K562 (cell line): ENCODE measurements at regions not wholly inside any gene's neighbourhood (a gene's known extent, or its start where the extent isn't known, plus 50 kb on each side); places are given as distances from the start of the nearest gene placed in this dataset.

ENCODE experiments used
- BHLHE40 ChIP-seq: IDR thresholded peaks from 2 replicates; pipeline ENCODE4 v1.6.1; 2011; ENCODE audit warnings: low read length, improper control_type of control experiment
- TF ChIP-seq, protein P1 (sequence below), 3 experiments: IDR thresholded peaks in 2 of 3; conservative IDR thresholded peaks in 1 of 3; 2 replicates each; pipeline ENCODE4 v1.5.1; 2011 to 2012; ENCODE audit warnings: low read length in 3 of 3, mild to moderate bottlenecking in 3 of 3, control low read depth in 2 of 3, improper control_type of control experiment in 1 of 3, inconsistent platforms in 1 of 3, low read depth in 1 of 3, mixed read lengths in 1 of 3, moderate library complexity in 1 of 3; ENCODE audit not compliant: insufficient read depth in 2 of 3
- TF ChIP-seq, protein P2 (sequence below): sonication (generic); formaldehyde crosslinking; IDR thresholded peaks from 2 replicates; pipeline ENCODE4 v1.8.1; 2023; ENCODE audit warnings: mild to moderate bottlenecking, missing genetic modification reagents

GRCh38 chr7:113622796-113623195, 296.0 kb downstream of the PPP1R3A start:
- TF ChIP-seq, protein P1, sequence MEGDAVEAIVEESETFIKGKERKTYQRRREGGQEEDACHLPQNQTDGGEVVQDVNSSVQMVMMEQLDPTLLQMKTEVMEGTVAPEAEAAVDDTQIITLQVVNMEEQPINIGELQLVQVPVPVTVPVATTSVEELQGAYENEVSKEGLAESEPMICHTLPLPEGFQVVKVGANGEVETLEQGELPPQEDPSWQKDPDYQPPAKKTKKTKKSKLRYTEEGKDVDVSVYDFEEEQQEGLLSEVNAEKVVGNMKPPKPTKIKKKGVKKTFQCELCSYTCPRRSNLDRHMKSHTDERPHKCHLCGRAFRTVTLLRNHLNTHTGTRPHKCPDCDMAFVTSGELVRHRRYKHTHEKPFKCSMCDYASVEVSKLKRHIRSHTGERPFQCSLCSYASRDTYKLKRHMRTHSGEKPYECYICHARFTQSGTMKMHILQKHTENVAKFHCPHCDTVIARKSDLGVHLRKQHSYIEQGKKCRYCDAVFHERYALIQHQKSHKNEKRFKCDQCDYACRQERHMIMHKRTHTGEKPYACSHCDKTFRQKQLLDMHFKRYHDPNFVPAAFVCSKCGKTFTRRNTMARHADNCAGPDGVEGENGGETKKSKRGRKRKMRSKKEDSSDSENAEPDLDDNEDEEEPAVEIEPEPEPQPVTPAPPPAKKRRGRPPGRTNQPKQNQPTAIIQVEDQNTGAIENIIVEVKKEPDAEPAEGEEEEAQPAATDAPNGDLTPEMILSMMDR (IDR thresholded peaks at IDR 0.05 in 2 of 3, conservative IDR thresholded peaks at IDR 0.05 in 1 of 3; ENCODE audit: insufficient read depth in 2 of 3, low read depth in 1 of 3, low read length in 3 of 3): no peak
- TF ChIP-seq, protein P2, sequence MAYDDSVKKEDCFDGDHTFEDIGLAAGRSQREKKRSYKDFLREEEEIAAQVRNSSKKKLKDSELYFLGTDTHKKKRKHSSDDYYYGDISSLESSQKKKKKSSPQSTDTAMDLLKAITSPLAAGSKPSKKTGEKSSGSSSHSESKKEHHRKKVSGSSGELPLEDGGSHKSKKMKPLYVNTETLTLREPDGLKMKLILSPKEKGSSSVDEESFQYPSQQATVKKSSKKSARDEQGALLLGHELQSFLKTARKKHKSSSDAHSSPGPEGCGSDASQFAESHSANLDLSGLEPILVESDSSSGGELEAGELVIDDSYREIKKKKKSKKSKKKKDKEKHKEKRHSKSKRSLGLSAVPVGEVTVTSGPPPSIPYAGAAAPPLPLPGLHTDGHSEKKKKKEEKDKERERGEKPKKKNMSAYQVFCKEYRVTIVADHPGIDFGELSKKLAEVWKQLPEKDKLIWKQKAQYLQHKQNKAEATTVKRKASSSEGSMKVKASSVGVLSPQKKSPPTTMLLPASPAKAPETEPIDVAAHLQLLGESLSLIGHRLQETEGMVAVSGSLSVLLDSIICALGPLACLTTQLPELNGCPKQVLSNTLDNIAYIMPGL: no peak
- TF ChIP-seq BHLHE40: no peak
